SJSA1 (cell line): ENCODE measurements at regions not wholly inside any gene's neighbourhood (a gene's known extent, or its start where the extent isn't known, plus 50 kb on each side); places are given as distances from the start of the nearest gene placed in this dataset.
"Not testable (repeated sequence)": the region's sequence is repeated elsewhere in the genome, so short reads cannot be mapped to it uniquely, and the experiment has no call there.

ENCODE experiments used
- DNase-seq, 2 experiments: peaks; one replicate each; pipeline ENCODE4 v3.0.0-alpha.2; 2015 to 2020; ENCODE audit warnings: low spot score in 2 of 2, low read depth in 1 of 2
- H3K27ac ChIP-seq: fragments of 250-450 bp; sonication (Bioruptor Pico); 2 replicates; pipeline ENCODE4 v1.5.1; 2020; ENCODE audit warnings: mild to moderate bottlenecking, moderate library complexity
- H3K27me3 ChIP-seq: fragments of 250-450 bp; sonication (Bioruptor Pico); replicated peaks from 2 replicates; pipeline ENCODE4 v1.5.1; 2020; ENCODE audit warnings: mild to moderate bottlenecking, moderate library complexity
- H3K36me3 ChIP-seq: fragments of 250-450 bp; sonication (Bioruptor Pico); 2 replicates; pipeline ENCODE4 v1.5.1; 2020; ENCODE audit warnings: mild to moderate bottlenecking
- H3K4me1 ChIP-seq: fragments of 250-450 bp; sonication (Bioruptor Pico); replicated peaks from 2 replicates; pipeline ENCODE4 v1.6.1; 2021; ENCODE audit warnings: mild to moderate bottlenecking
- H3K4me3 ChIP-seq: fragments of 250-450 bp; sonication (Bioruptor Pico); 2 replicates; pipeline ENCODE4 v1.5.1; 2020; ENCODE audit warnings: mild to moderate bottlenecking
- H3K9me3 ChIP-seq: fragments of 250-450 bp; sonication (Bioruptor Pico); replicated peaks from 2 replicates; pipeline ENCODE4 v1.5.1; 2020; ENCODE audit warnings: mild to moderate bottlenecking

DNA sequence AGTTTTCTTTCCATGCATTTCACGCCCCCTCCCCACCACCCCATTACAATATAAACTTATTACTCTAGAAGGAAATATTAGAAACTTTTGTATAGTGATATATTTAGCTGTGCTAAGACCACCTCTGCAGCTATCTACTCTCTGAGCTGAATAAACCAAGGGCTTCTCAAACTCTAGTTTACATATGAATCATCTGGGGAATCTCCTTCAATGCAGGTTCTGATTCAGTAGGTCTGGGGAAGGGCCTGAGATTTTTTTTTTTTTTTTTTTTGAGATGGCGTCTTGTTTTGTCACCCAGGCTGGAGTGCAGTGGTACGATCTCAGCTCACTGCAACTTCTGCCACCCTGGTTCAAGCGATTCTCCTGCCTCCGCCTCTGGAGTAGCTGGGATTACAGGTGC, 67.6 kb upstream of the PRKG1 start:
- Histone ChIP-seq H3K27ac (no peak overlapping the region), H3K4me3 (no peak overlapping the region), H3K9me3 (no peaks in the 10 kb centered on the region), H3K36me3 (no peaks in the 10 kb centered on the region), H3K27me3 (no peaks in the 10 kb centered on the region), H3K4me1 (no peaks in the 10 kb centered on the region)
- no peak for DNase-seq

DNA sequence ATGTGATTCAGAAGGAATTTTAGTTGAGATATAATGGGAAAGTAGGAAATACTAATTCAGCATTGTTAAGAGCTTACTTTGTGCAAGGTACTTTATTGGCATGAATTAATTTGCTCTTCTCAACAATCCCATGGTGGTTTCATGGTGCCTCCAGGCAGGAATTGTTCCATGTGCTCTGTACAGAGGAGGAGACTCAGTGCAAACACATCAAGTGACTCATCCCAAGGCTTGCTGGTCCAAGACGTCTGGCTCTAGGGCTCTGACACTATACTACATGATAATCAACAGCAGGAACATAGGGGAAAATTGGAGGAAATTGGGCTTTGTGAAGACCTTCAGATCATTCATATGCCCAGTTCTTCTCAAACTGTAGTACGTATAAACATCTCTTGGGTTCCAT, 66.5 kb upstream of the PRKG1 start:
- Histone ChIP-seq H3K27me3 (no peaks in the 10 kb centered on the region), H3K9me3 (no peaks in the 10 kb centered on the region), H3K4me3 (no peak overlapping the region), H3K27ac (no peak overlapping the region), H3K36me3 (no peaks in the 10 kb centered on the region), H3K4me1 (no peaks in the 10 kb centered on the region)
- no peak for DNase-seq

DNA sequence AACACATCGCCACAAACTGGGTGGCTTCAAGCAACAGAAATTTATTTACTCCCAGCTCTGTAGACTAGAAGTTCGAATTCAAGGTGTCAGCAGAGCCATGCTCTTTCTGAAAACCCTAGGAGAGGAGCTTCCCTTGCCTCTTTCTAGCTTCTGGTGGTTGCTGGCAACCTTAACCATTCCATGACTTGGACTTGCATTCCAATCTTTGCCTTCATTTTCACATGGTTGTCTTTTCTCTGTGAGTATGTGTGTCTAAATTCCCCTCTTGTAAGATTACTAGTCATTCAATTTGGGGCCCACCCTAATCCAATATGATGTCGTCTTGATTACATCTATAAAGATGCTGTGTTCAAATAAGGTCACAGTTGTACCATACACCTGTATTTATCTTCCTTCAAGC, 65.9 kb upstream of the PRKG1 start:
- Histone ChIP-seq H3K36me3 (no peaks in the 10 kb centered on the region), H3K9me3 (no peaks in the 10 kb centered on the region), H3K4me1 (no peaks in the 10 kb centered on the region), H3K27ac (no peak overlapping the region), H3K27me3 (no peaks in the 10 kb centered on the region), H3K4me3 (no peak overlapping the region)
- no peak for DNase-seq

DNA sequence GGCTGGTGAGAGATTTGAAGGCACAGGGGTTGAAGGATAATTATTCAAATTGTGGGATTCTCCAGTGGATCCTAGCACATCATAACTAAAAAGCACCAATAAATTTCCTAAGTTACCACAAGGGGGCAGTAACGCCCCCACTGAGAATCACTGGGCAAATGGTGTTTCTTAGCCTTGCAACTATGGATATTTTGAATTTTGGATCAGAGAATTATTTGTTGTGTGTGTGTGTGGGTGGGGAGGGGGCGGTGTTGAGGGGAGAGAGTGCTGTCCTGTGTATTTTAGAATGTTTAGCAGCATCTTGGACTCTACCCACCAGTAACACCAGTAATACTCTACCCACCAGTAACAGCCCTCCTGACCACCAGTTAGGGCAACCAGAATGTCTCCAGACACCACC, 63.3 kb upstream of the PRKG1 start:
- H3K4me3 ChIP-seq = no peak overlapping the region
- DNase-seq = no peak
- no peaks in the 10 kb centered on the region for H3K4me1 ChIP-seq
- H3K36me3 ChIP-seq = no peaks in the 10 kb centered on the region
- no peaks in the 10 kb centered on the region for H3K27me3 ChIP-seq
- H3K9me3 ChIP-seq = no peaks in the 10 kb centered on the region
- no peak overlapping the region for H3K27ac ChIP-seq

DNA sequence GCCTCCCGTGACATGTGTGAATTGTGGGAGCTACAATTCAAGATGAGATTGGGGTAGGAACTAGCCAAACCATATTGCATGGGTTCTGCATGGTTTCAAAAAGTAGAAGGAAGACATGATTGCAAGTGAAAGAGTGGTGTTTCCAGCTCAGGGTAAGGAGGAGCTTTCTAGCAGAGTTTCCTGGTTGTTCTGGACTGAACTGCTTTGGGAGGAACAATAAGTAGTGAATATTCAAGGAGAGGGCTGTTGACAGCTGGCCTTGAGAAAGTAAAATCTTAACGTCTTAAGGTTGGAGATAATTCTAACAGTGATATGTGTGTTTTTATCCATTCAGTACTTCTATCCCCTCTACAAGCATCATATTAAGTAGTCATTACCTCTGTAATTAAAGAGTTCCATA, 62.2 kb upstream of the PRKG1 start:
- H3K4me1 ChIP-seq = no peaks in the 10 kb centered on the region
- DNase-seq = no peak
- H3K9me3 ChIP-seq = no peaks in the 10 kb centered on the region
- no peak overlapping the region for H3K4me3 ChIP-seq
- no peaks in the 10 kb centered on the region for H3K27me3 ChIP-seq
- no peak overlapping the region for H3K27ac ChIP-seq
- no peaks in the 10 kb centered on the region for H3K36me3 ChIP-seq

DNA sequence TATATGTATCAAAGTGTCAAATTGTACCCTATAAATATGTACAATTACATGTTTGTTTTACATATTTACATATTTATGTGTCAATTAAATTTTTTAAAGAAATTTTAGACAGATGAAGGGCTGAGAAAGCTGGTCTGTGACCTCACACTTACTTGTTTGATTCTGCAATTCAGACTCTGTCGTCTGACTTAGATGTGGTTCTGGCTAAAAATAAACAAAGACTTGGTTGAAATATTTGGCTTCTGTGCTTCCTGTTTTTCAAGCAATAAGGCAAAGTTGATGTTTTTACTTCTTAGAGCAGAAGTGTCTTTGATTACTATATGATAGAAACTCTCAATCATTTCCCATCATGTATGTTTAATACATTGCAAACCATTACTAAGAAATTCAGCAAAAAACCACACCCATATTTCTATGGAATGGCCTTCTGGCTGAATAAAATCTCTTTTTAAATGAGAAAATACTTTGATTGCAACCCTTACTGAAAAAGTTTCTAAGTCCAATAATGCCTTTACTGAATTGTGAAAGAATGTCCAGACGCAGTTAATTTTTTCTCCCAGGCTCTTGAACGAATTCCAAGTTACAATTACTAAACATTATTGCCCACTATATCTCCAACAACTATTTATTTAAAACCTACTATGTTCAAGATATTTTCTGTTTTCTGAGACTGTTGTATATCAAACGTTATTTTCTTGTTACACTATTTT, 59.5 kb upstream of the PRKG1 start:
- Histone ChIP-seq H3K9me3 (no peaks in the 10 kb centered on the region), H3K27ac (no peak overlapping the region), H3K4me1 (no peaks in the 10 kb centered on the region), H3K36me3 (no peaks in the 10 kb centered on the region), H3K4me3 (no peak overlapping the region), H3K27me3 (no peaks in the 10 kb centered on the region)
- no peak for DNase-seq

DNA sequence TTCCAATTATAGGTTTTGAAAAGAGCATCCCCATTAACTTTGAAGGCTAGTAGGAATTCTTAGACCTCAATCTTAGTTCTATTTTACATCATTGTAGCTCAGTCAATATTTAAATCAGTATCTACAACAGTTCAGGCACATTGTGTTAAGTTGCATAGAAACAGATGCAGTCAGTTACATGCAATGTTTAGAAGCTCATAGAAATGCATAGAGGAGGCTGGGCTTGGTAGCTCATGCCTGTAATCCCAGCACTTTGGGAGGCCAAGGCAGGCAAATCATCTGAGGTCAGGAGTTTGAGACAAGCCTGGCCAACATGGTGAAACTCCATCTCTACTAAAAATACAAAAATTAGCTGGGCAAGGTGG, 58.9 kb upstream of the PRKG1 start:
- not testable (repeated sequence) for DNase-seq, H3K4me1 ChIP-seq, H3K27ac ChIP-seq, H3K9me3 ChIP-seq, H3K4me3 ChIP-seq, H3K27me3 ChIP-seq, H3K36me3 ChIP-seq

DNA sequence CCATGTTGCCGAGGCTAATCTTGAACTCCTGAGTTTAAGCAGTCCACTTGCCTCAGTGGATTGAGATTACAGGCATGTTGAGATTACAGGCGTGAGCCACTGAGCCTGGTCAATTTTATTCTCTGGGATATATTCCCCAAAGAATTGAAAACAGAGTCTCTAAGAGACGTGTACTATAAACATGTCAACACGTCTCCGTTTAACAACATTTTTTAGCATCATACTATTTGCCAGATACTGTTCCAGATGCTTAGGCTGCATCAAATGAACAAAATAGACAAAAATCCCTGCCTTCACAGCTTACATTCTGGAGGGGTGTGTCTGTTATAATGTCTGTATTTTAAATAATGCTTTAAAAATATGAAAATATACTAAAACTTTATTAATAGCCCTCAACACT, 54.1 kb upstream of the PRKG1 start:
- Histone ChIP-seq H3K36me3 (no peaks in the 10 kb centered on the region), H3K4me1 (no peaks in the 10 kb centered on the region), H3K4me3 (no peak overlapping the region), H3K27ac (no peak overlapping the region), H3K9me3 (no peaks in the 10 kb centered on the region), H3K27me3 (no peaks in the 10 kb centered on the region)
- DNase-seq = no peak

DNA sequence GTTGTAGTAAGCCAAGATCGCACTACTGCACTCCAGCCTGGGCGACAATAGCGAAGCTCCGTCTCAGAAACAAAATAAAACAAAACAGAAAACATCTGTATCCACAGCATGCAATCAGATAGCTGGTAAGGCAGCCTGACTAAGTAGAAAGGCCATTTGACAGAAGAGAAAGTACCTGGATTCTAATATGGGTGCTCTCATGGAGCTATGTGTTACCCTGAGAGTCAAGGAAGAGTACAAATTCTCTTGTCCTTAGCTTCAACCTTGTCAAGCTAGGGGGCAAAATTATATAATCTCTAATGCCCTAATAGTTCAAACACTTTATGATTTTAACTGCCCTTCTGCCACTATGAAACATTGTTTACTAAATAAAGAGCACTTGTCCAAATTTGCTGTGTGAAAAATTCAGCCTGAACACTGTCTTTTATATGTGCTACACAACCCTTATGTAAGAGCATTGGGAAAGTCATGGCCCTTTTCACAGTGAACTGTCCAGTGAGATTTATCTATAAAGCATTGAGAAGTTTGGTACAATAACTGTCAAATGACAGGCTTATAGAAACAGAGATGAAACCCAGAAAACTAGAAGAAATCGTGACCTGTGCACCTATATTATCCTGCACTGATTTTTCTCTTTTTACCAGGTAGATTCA, 51.2 kb upstream of the PRKG1 start:
- Histone ChIP-seq H3K27me3 (no peaks in the 10 kb centered on the region), H3K9me3 (no peaks in the 10 kb centered on the region), H3K4me3 (no peak overlapping the region), H3K4me1 (no peaks in the 10 kb centered on the region), H3K36me3 (no peaks in the 10 kb centered on the region), H3K27ac (no peak overlapping the region)
- DNase-seq = no peak

DNA sequence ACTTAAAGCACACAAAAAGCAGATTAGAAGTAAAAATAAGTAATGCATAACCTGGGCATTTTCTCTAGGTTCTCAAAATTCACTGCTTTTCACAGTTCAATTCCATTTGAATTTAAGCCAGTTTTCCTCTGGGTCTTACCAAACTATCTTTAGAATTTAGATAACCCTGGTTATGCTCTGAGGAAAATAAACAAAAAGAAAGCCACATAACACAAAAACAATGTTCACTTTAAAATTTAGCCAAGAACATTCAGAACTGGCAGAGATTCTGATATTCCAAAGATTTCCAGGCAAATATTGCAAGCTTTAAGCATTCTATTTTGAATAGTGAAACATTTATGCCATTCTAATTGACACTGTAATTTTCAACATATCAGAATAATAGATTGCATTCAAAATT, 50.7 kb upstream of the PRKG1 start:
- no peaks in the 10 kb centered on the region for H3K9me3 ChIP-seq
- no peaks in the 10 kb centered on the region for H3K4me1 ChIP-seq

More for the DNA sequence above, 50.7 kb upstream of the PRKG1 start:
- Histone ChIP-seq H3K4me3 (no peak overlapping the region), H3K27ac (no peak overlapping the region), H3K27me3 (no peaks in the 10 kb centered on the region), H3K36me3 (no peaks in the 10 kb centered on the region)
- no peak for DNase-seq
